ENCODE measurements at regions not wholly inside any gene's neighbourhood (a gene's known extent, or its start where the extent isn't known, plus 50 kb on each side); places are given as distances from the start of the nearest gene placed in this dataset.

DNA sequence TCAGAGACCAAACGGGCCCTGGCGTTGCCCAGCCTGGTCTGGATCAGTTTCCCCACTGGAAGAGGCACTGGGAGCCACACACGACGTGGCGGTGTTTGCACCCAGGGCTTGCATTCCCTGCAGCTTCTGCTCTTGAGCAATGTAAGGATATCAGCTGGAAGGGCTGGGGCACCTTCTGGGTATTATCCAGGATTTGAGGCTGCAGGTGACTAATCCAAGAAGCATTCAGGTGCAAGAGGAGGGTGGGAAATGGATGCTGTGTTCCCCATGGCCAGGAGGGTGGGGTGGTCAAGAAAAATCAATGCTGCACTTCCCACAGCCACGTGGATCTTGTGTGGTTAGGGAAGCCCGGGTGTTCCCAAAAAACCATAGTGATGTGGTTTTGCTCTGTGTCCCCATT lies 430.9 kb downstream of the IRX2 start:
- intact Hi-C loops (cut with DNase I): no loop called here
- H3K4me3 ChIP-seq: no peak overlapping the region
- no peaks in the 10 kb centered on the region for H3K4me1 ChIP-seq
- ATAC-seq: no peak
- H3K27me3 ChIP-seq: no peaks in the 10 kb centered on the region
- WGBS, 2 donors: 36 to 52% methylated on average over 5 to 7 of the region's 7 CpGs
- no peak for DNase-seq
- no peak overlapping the region for H3K27ac ChIP-seq
- no peaks in the 10 kb centered on the region for H3K9me3 ChIP-seq
- H3K36me3 ChIP-seq (replicated peaks in 1 of 2; ENCODE audit: insufficient read depth in 1 of 2, low read depth in 2 of 2): no peaks in the 10 kb centered on the region
- TF ChIP-seq POLR2A (IDR thresholded peaks at IDR 0.05): no peak
- TF ChIP-seq, protein P1, sequence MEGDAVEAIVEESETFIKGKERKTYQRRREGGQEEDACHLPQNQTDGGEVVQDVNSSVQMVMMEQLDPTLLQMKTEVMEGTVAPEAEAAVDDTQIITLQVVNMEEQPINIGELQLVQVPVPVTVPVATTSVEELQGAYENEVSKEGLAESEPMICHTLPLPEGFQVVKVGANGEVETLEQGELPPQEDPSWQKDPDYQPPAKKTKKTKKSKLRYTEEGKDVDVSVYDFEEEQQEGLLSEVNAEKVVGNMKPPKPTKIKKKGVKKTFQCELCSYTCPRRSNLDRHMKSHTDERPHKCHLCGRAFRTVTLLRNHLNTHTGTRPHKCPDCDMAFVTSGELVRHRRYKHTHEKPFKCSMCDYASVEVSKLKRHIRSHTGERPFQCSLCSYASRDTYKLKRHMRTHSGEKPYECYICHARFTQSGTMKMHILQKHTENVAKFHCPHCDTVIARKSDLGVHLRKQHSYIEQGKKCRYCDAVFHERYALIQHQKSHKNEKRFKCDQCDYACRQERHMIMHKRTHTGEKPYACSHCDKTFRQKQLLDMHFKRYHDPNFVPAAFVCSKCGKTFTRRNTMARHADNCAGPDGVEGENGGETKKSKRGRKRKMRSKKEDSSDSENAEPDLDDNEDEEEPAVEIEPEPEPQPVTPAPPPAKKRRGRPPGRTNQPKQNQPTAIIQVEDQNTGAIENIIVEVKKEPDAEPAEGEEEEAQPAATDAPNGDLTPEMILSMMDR (IDR thresholded peaks at IDR 0.05): no peak

DNA sequence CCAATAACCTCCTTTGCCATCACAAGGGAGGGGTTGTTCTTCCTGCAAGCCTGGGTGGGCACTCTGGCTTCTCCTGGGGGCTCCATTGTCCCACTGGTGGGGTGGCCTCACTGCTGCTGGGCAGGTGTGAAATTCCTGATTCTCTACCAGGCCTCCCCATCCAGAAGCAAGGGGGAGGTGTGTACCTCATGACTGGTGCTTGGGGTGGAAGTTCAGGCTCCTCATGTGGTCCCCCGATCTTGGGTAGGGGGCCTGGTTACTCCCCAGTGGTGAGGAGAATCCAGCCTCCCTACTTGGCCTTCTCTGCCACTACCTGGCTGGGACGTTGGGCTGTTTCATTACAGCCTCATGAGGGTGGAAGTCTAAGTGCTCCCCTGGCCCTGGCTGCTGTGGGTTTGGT lies 433.9 kb downstream of the IRX2 start:
- TF ChIP-seq, protein P1 (IDR thresholded peaks at IDR 0.05): no peak
- TF ChIP-seq POLR2A (IDR thresholded peaks at IDR 0.05): no peak
- no peaks in the 10 kb centered on the region for H3K36me3 ChIP-seq (replicated peaks in 1 of 2; ENCODE audit: insufficient read depth in 1 of 2, low read depth in 2 of 2)
- DNase-seq: no peak
- H3K27ac ChIP-seq: no peak overlapping the region
- 33 to 38% methylated on average over 2 of the region's 2 CpGs for WGBS, 2 donors
- ATAC-seq: no peak
- no peaks in the 10 kb centered on the region for H3K4me1 ChIP-seq
- intact Hi-C loops (cut with DNase I): no loop called here
- H3K4me3 ChIP-seq: no peak overlapping the region
- no peaks in the 10 kb centered on the region for H3K9me3 ChIP-seq
- no peaks in the 10 kb centered on the region for H3K27me3 ChIP-seq

DNA sequence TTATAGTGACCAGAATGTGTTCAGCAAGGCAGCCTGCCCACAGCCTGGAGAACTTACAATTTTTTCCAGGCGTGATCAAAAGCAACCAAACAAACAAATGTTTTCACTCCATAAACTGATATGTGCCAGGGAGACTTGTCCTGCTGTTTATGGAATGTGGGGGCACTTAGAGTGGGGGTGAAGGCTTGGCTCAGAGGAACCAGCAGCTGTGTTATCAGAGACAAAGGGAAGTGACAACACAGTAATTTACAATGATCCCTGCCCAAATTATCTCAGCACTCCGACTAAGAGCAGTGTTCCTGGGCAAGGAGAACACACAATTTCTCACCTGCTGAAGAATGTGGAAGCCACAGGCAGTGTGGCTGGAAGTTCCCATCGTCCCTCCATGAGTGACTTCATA lies 429.1 kb upstream of the IRX4 start:
- no peaks in the 10 kb centered on the region for H3K36me3 ChIP-seq (replicated peaks in 1 of 2; ENCODE audit: insufficient read depth in 1 of 2, low read depth in 2 of 2)

DNA sequence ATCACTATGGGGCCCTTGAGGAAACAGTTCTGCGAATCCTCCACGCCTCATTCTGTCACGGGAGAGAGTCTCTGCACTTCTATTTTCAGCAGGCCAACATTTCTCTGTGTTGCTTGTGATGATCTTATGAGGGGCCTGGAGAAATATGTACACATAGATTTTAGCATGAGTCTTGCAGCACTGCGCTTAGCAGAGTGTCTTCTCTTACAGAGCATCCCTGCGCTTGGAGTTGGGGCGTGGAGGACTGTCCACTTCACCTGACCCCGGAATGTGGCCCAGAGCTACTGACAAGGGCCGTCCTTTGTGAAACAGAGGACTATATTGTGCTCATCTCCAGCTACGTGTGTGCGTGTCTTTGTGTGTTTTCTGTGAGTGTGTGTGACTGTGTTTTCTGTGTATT lies 428.2 kb upstream of the IRX4 start:
- intact Hi-C loops (cut with DNase I): no loop called here
- Histone ChIP-seq H3K9me3 (no peaks in the 10 kb centered on the region), H3K36me3 (replicated peaks in 1 of 2; ENCODE audit: insufficient read depth in 1 of 2, low read depth in 2 of 2) (no peaks in the 10 kb centered on the region), H3K27ac (no peak overlapping the region), H3K4me3 (no peak overlapping the region), H3K4me1 (no peaks in the 10 kb centered on the region), H3K27me3 (no peaks in the 10 kb centered on the region)
- no peak for TF ChIP-seq POLR2A (IDR thresholded peaks at IDR 0.05)
- TF ChIP-seq, protein P1 (IDR thresholded peaks at IDR 0.05): no peak
- ATAC-seq: no peak
- DNase-seq: no peak
- WGBS, 2 donors: 66 to 73% methylated on average over 10 of the region's 10 CpGs

More for the DNA sequence above, 429.1 kb upstream of the IRX4 start:
- DNase-seq: no peak
- intact Hi-C loops (cut with DNase I): no loop called here
- no peak overlapping the region for H3K4me3 ChIP-seq
- H3K4me1 ChIP-seq: no peaks in the 10 kb centered on the region
- no peaks in the 10 kb centered on the region for H3K9me3 ChIP-seq
- H3K27me3 ChIP-seq: no peaks in the 10 kb centered on the region
- WGBS, 2 donors: 20 to 22% methylated on average over 3 of the region's 3 CpGs
- no peak overlapping the region for H3K27ac ChIP-seq
- no peak for TF ChIP-seq POLR2A (IDR thresholded peaks at IDR 0.05)
- TF ChIP-seq, protein P1 (IDR thresholded peaks at IDR 0.05): no peak
- ATAC-seq: no peak

DNA sequence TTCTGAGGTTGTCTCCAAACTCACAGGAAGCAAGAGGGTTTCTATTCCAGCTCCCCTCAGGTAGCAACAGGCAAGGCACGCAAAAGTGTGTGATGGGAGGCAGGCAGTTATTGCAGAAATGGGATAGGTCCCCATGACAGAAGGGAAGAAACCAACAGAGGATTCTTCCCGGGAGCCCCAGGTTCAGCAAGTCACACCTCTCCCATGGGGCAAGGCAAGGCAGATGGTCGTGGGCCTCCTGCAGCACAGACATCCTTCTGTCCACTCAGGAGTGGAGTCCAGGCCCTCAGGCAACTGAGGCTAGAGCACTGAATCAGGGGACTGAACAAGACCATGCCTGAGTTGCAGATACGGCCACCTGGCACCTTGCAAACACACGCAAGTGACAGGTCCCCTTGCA lies 424.9 kb upstream of the IRX4 start:
- Histone ChIP-seq H3K9me3 (no peaks in the 10 kb centered on the region), H3K27me3 (no peaks in the 10 kb centered on the region), H3K4me3 (no peak overlapping the region), H3K27ac (no peak overlapping the region), H3K36me3 (replicated peaks in 1 of 2; ENCODE audit: insufficient read depth in 1 of 2, low read depth in 2 of 2) (no peaks in the 10 kb centered on the region), H3K4me1 (no peaks in the 10 kb centered on the region)
- no peak for TF ChIP-seq POLR2A (IDR thresholded peaks at IDR 0.05)
- TF ChIP-seq, protein P1 (IDR thresholded peaks at IDR 0.05): no peak
- 82% methylated on average over 5 of the region's 5 CpGs for WGBS, 2 donors
- ATAC-seq (no peak), DNase-seq (no peak)
- intact Hi-C loops (cut with DNase I): no loop called here

All from body of pancreas (tissue), 4 donors.